GM23248 (cell line): ENCODE measurements at regions not wholly inside any gene's neighbourhood (a gene's known extent, or its start where the extent isn't known, plus 50 kb on each side); places are given as distances from the start of the nearest gene placed in this dataset.

Experiments
- DNase-seq: peaks from one replicate; pipeline ENCODE4 v3.0.0-alpha.2; 2015
- H2AFZ ChIP-seq: fragments of 200-600 bp; sonication (generic); 2 replicates; pipeline ENCODE4 v1.6.1; 2016; ENCODE audit warnings: antibody characterized with exemption
- H3F3A ChIP-seq: fragments of 200-600 bp; sonication (generic); 2 replicates; pipeline ENCODE4 v1.6.1; 2016; ENCODE audit warnings: mild to moderate bottlenecking, antibody characterized with exemption, mixed run types; ENCODE audit not compliant: insufficient read depth
- H3K27ac ChIP-seq: fragments of 200-600 bp; sonication (generic); 2 replicates; pipeline ENCODE4 v1.5.1; 2016; ENCODE audit warnings: mild to moderate bottlenecking
- H3K27me3 ChIP-seq: fragments of 200-600 bp; sonication (generic); replicated peaks from 2 replicates; pipeline ENCODE4 v1.6.1; 2016; ENCODE audit warnings: mild to moderate bottlenecking; ENCODE audit not compliant: insufficient read depth
- H3K36me3 ChIP-seq: fragments of 200-600 bp; sonication (generic); 2 replicates; pipeline ENCODE4 v1.6.1; 2016; ENCODE audit warnings: low read depth, mild to moderate bottlenecking
- H3K4me1 ChIP-seq: fragments of 200-600 bp; sonication (generic); 2 replicates; pipeline ENCODE4 v1.6.1; 2016; ENCODE audit warnings: mild to moderate bottlenecking; ENCODE audit not compliant: insufficient read depth
- H3K4me2 ChIP-seq: fragments of 200-600 bp; sonication (generic); one replicate; pipeline ENCODE4 v1.6.1; 2016; ENCODE audit warnings: mild to moderate bottlenecking; ENCODE audit not compliant: unreplicated experiment
- H3K4me3 ChIP-seq: fragments of 200-600 bp; sonication (generic); 2 replicates; pipeline ENCODE4 v1.5.1; 2016; ENCODE audit warnings: mild to moderate bottlenecking
- H3K79me2 ChIP-seq: fragments of 200-600 bp; sonication (generic); 2 replicates; pipeline ENCODE4 v1.6.1; 2016; ENCODE audit warnings: mild to moderate bottlenecking; ENCODE audit not compliant: insufficient read depth
- H3K9ac ChIP-seq: fragments of 200-600 bp; sonication (generic); 2 replicates; pipeline ENCODE4 v1.6.1; 2016; ENCODE audit warnings: mild to moderate bottlenecking
- H3K9me2 ChIP-seq: fragments of 200-600 bp; sonication (generic); 2 replicates; pipeline ENCODE4 v1.6.1; 2016; ENCODE audit warnings: mixed run types, mild to moderate bottlenecking, moderate library complexity; ENCODE audit not compliant: insufficient read depth
- H3K9me3 ChIP-seq: fragments of 200-600 bp; sonication (generic); one replicate; pipeline ENCODE4 v1.6.1; 2017; ENCODE audit warnings: low read depth
- H4K20me1 ChIP-seq: fragments of 200-600 bp; sonication (generic); 2 replicates; pipeline ENCODE4 v1.6.0; 2016; ENCODE audit not compliant: insufficient read depth
- EZH2 ChIP-seq: fragments of 200-600 bp; sonication (generic); IDR thresholded peaks from 2 replicates; pipeline ENCODE4 v1.6.1; 2018; ENCODE audit warnings: antibody characterized with exemption, mild to moderate bottlenecking; ENCODE audit not compliant: insufficient read depth, poor library complexity, severe bottlenecking
- EZH2phosphoT487 ChIP-seq: fragments of 200-600 bp; sonication (generic); IDR thresholded peaks from 2 replicates; pipeline ENCODE4 v1.6.1; 2018; ENCODE audit warnings: antibody characterized with exemption, moderate library complexity, mild to moderate bottlenecking, low read depth; ENCODE audit not compliant: insufficient read depth
- WGBS, 2 experiments: methylation state at CpG; one replicate each; pipeline ENCODE4 v1.1.6; 2015 to 2017; ENCODE audit warnings: low lambda C conversion rate in 2 of 2, low coverage in 1 of 2; ENCODE audit errors: missing lambda C conversion rate in 2 of 2; 5-methylcytosine and 5-hydroxymethylcytosine counted together
- in situ Hi-C: fragments of 300-500 bp; cut with MboI; formaldehyde crosslinking; loops from 2 replicates; pipeline ENCODE4 v1.15.0; 2020

GRCh38 chr12:19979584-19979983 lies 388.8 kb upstream of the PDE3A start:
- peaks cover 8% of the 10 kb centered on the region for H3F3A ChIP-seq
- in situ Hi-C loops = no loop called here
- H4K20me1 ChIP-seq = no peaks in the 10 kb centered on the region
- H3K9me2 ChIP-seq = no peaks in the 10 kb centered on the region
- H3K27ac ChIP-seq = no peak overlapping the region
- H3K27me3 ChIP-seq = no peaks in the 10 kb centered on the region
- no peak overlapping the region for H3K4me3 ChIP-seq
- 69 to 75% methylated on average over 3 of the region's 3 CpGs for WGBS, 2 experiments
- TF ChIP-seq EZH2 = no peak
- no peak for TF ChIP-seq EZH2phosphoT487
- H3K79me2 ChIP-seq = no peaks in the 10 kb centered on the region
- H3K4me2 ChIP-seq = no peak overlapping the region
- no peak overlapping the region for H3K9ac ChIP-seq
- no peak overlapping the region for H2AFZ ChIP-seq
- H3K4me1 ChIP-seq = peaks cover 6% of the 10 kb centered on the region
- H3K36me3 ChIP-seq = no peaks in the 10 kb centered on the region
- H3K9me3 ChIP-seq = no peaks in the 10 kb centered on the region
- no peak for DNase-seq

DNA sequence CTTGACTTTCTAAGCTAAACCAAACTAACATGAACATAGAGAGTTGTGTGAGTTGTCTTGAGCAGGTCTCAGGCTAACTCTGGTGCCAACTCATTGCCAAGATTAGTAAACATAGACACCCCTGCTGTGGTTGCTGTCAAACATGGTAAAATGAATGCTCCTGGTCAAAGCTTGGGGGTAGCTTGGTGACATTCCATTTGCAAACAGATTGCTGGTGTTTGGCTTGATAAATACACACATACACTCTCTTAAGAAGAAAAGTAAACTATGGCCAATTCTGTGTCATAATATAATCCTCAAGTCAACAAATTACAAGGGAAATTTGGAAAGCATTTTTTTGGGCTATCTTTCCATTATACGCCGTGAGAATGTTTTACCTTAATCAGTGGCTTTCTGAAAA lies 386.4 kb upstream of the PDE3A start:
- H3K4me1 ChIP-seq = peaks cover 6% of the 10 kb centered on the region
- H4K20me1 ChIP-seq = no peaks in the 10 kb centered on the region
- WGBS, 2 experiments = 83 to 98% methylated on average over 2 of the region's 2 CpGs
- no peak overlapping the region for H3K27ac ChIP-seq
- no peak for TF ChIP-seq EZH2phosphoT487
- no peak for TF ChIP-seq EZH2
- H3K4me2 ChIP-seq = no peak overlapping the region
- no peak overlapping the region for H3K4me3 ChIP-seq
- H3K27me3 ChIP-seq = no peaks in the 10 kb centered on the region
- no peaks in the 10 kb centered on the region for H3K9me3 ChIP-seq
- no peak for DNase-seq
- peaks cover 8% of the 10 kb centered on the region for H3F3A ChIP-seq
- no peaks in the 10 kb centered on the region for H3K79me2 ChIP-seq
- in situ Hi-C loops = no loop called here
- H3K9ac ChIP-seq = no peak overlapping the region
- H2AFZ ChIP-seq = no peak overlapping the region
- H3K36me3 ChIP-seq = no peaks in the 10 kb centered on the region
- H3K9me2 ChIP-seq = no peaks in the 10 kb centered on the region

DNA sequence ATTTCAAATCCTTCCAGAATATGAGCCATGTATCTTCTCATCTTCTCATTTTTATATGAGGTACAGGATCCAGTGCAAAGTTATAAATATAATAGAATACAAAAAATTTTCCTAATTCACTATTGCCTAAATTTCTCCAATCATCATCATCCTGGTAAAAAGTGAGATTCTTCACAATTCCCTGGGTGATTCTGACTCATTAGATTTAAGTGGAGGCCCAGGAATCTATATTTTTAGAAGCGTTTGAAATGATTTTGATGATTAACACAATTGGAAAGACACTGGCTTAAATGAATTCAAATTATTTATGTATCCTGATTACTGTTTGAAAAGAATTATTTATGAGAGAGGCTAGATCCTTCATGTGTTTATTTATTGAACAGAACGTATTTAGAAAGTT lies 380.3 kb upstream of the PDE3A start:
- Histone ChIP-seq H3K4me3 (no peak overlapping the region), H3F3A (peaks cover 10% of the 10 kb centered on the region), H3K9me3 (no peaks in the 10 kb centered on the region), H4K20me1 (no peaks in the 10 kb centered on the region), H3K79me2 (no peaks in the 10 kb centered on the region), H2AFZ (peak overlapping the region; percentile 11; the same call in 1 of the 2 replicates), H3K27ac (no peak overlapping the region), H3K27me3 (no peaks in the 10 kb centered on the region), H3K4me2 (peak overlapping the region; percentile 46), H3K4me1 (peaks cover 15% of the 10 kb centered on the region), H3K9me2 (no peaks in the 10 kb centered on the region), H3K36me3 (no peaks in the 10 kb centered on the region), H3K9ac (no peak overlapping the region)
- in situ Hi-C loops = no loop called here
- DNase-seq = peak; percentile 46
- 22 to 28% methylated on average over 2 of the region's 2 CpGs for WGBS, 2 experiments
- TF ChIP-seq EZH2phosphoT487 = no peak
- TF ChIP-seq EZH2 = no peak

- no peak overlapping the region for H3K4me3 ChIP-seq
- H3F3A ChIP-seq = peaks cover 10% of the 10 kb centered on the region
- DNase-seq = peak; percentile 42
- WGBS, 2 experiments = 3 to 8% methylated on average over 3 of the region's 3 CpGs
- no peaks in the 10 kb centered on the region for H4K20me1 ChIP-seq
- no peaks in the 10 kb centered on the region for H3K27me3 ChIP-seq
- peak overlapping the region; percentile 46 for H3K4me2 ChIP-seq
- no peak overlapping the region for H3K27ac ChIP-seq
- peak overlapping the region; percentile 11; the same call in 1 of the 2 replicates for H2AFZ ChIP-seq
- in situ Hi-C loops = no loop called here
- H3K9me2 ChIP-seq = no peaks in the 10 kb centered on the region
- H3K9ac ChIP-seq = no peak overlapping the region
- TF ChIP-seq EZH2 (no peak), EZH2phosphoT487 (no peak)
- peaks cover 15% of the 10 kb centered on the region for H3K4me1 ChIP-seq
- no peaks in the 10 kb centered on the region for H3K79me2 ChIP-seq
- no peaks in the 10 kb centered on the region for H3K36me3 ChIP-seq
- H3K9me3 ChIP-seq = no peaks in the 10 kb centered on the region
These were observed 379.9 kb upstream of the PDE3A start for GRCh38 chr12:19988459-19988873.

GRCh38 chr12:19988948-19989347 lies 379.4 kb upstream of the PDE3A start:
- DNase-seq = peak; percentile 13
- no peak overlapping the region for H2AFZ ChIP-seq
- peak overlapping the region; percentile 46 for H3K4me2 ChIP-seq
- peaks cover 10% of the 10 kb centered on the region for H3F3A ChIP-seq
- in situ Hi-C loops = no loop called here
- H3K4me3 ChIP-seq = no peak overlapping the region
- no peaks in the 10 kb centered on the region for H3K9me3 ChIP-seq
- no peaks in the 10 kb centered on the region for H4K20me1 ChIP-seq
- H3K9me2 ChIP-seq = no peaks in the 10 kb centered on the region
- H3K27ac ChIP-seq = no peak overlapping the region
- 7 to 15% methylated on average over 1 of the region's 1 CpG for WGBS, 2 experiments
- H3K79me2 ChIP-seq = no peaks in the 10 kb centered on the region
- H3K4me1 ChIP-seq = peaks cover 15% of the 10 kb centered on the region
- H3K9ac ChIP-seq = no peak overlapping the region
- no peak for TF ChIP-seq EZH2phosphoT487
- no peak for TF ChIP-seq EZH2
- no peaks in the 10 kb centered on the region for H3K36me3 ChIP-seq
- H3K27me3 ChIP-seq = no peaks in the 10 kb centered on the region
